Cardiac muscle cell (in vitro differentiated cells and primary cell): ENCODE measurements at regions not wholly inside any gene's neighbourhood (a gene's known extent, or its start where the extent isn't known, plus 50 kb on each side); places are given as distances from the start of the nearest gene placed in this dataset.

Experiments
- DNase-seq, 2 donors: peaks; one replicate each; pipeline versions ENCODE4 v3.0.0 to v3.0.0-alpha.2; 2010 to 2017; ENCODE audit warnings: low read depth in 1 of 2, low spot score in 1 of 2
- H3K27ac ChIP-seq: fragments of 200-600 bp; sonication (generic); 2 replicates; pipeline ENCODE4 v1.5.1; 2016
- H3K27me3 ChIP-seq: fragments of 200-600 bp; sonication (generic); 2 replicates; pipeline ENCODE4 v1.6.0; 2016; ENCODE audit warnings: control low read depth
- H3K36me3 ChIP-seq: fragments of 200-600 bp; sonication (generic); 2 replicates; pipeline ENCODE4 v1.5.1; 2016; ENCODE audit warnings: control low read depth
- H3K4me1 ChIP-seq: fragments of 200-600 bp; sonication (generic); 2 replicates; pipeline ENCODE4 v1.8.1; 2017; ENCODE audit warnings: low read depth, mild to moderate bottlenecking, mixed run types
- H3K4me3 ChIP-seq: fragments of 200-600 bp; sonication (generic); 2 replicates; pipeline ENCODE4 v1.5.1; 2016; ENCODE audit warnings: mild to moderate bottlenecking
- H3K9me3 ChIP-seq: fragments of 200-600 bp; sonication (generic); 2 replicates; pipeline ENCODE4 v1.5.1; 2017; ENCODE audit warnings: low read depth, mild to moderate bottlenecking, control low read depth
- TF ChIP-seq, protein P1 (sequence below): IDR thresholded peaks from 2 replicates; pipeline ENCODE4 v1.5.1; 2012; ENCODE audit warnings: low read depth, mild to moderate bottlenecking, low read length

DNA sequence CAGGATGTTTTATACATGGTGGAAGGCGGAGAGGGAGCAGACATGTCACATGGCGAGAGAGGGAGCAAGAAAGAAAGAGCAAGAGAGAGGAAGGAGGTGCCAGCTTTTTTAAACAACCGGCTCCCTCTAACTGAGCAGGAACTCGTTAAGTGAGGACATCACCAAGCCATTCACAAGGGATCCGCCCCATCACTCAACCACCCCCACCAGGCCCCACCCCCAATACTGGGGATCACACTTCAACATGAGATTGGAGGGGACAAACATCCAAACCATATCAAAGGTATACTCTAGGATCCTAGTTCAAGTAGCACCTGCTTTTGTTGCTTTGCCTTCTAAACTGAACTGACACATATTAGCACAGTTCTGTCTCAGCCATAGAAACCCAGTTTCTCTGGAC lies 141.9 kb upstream of the KLF14 start:
- TF ChIP-seq, protein P1, sequence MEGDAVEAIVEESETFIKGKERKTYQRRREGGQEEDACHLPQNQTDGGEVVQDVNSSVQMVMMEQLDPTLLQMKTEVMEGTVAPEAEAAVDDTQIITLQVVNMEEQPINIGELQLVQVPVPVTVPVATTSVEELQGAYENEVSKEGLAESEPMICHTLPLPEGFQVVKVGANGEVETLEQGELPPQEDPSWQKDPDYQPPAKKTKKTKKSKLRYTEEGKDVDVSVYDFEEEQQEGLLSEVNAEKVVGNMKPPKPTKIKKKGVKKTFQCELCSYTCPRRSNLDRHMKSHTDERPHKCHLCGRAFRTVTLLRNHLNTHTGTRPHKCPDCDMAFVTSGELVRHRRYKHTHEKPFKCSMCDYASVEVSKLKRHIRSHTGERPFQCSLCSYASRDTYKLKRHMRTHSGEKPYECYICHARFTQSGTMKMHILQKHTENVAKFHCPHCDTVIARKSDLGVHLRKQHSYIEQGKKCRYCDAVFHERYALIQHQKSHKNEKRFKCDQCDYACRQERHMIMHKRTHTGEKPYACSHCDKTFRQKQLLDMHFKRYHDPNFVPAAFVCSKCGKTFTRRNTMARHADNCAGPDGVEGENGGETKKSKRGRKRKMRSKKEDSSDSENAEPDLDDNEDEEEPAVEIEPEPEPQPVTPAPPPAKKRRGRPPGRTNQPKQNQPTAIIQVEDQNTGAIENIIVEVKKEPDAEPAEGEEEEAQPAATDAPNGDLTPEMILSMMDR, result no peak
- no peak overlapping the region for H3K4me3 ChIP-seq
- no peaks in the 10 kb centered on the region for H3K4me1 ChIP-seq
- no peak overlapping the region for H3K27ac ChIP-seq
- no peak for DNase-seq
- no peaks in the 10 kb centered on the region for H3K27me3 ChIP-seq
- no peaks in the 10 kb centered on the region for H3K9me3 ChIP-seq
- H3K36me3 ChIP-seq, result no peaks in the 10 kb centered on the region

DNA sequence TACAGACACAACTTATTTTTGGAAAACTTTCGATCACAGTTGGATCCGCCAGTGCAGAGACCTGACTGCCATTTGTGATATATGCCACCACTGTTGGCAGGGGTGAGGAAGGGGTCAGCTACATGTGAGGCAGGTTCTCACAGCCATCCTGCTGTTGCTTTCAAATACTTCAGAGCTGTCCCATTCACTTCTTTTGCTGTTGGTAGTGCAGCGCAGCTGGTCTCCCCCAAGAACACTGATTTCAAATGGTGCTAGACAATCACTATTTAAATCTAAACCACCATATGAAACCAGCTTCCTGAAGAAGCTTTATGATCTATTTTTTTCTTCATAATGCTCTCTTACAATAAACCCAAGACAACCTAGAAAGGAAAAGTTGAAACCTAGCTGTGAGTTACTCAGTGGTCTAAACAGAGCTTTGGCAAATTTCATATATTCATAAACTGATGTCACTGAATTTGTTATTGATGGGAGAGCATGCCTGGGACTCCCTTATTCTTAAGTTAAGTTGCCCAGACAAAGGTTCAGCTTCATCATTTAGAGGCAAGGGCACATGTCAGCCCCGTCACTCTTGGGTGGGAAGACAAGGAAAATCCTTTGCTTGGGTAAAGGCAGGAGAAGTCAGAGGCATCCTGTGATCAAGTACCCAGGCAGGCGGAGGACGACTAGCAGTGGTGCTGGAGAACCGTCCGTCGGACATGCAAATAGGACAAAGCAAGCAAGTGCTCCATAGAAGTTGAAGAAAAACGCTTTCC lies 143.4 kb upstream of the KLF14 start:
- no peak overlapping the region for H3K27ac ChIP-seq
- no peak overlapping the region for H3K4me3 ChIP-seq
- DNase-seq, result no peak
- H3K36me3 ChIP-seq, result no peaks in the 10 kb centered on the region
- no peaks in the 10 kb centered on the region for H3K4me1 ChIP-seq
- TF ChIP-seq, protein P1, result no peak
- H3K9me3 ChIP-seq, result no peaks in the 10 kb centered on the region
- no peaks in the 10 kb centered on the region for H3K27me3 ChIP-seq

DNA sequence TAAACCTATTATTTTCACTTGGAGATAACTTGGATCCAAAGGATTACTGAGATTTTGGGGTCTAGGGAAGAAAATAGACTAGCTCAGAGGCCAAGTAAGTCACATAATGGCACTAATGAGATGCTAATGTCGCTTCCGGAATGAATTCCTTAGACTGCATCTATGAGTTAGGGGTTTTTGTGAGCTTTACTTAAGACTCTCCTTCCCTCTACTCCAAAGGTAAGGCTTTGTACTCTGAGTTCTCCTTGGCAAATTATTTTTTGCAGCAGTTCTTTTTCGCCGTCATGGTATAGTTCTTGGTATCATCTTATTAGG lies 143.9 kb upstream of the KLF14 start:
- no peaks in the 10 kb centered on the region for H3K9me3 ChIP-seq
- no peak overlapping the region for H3K4me3 ChIP-seq
- H3K36me3 ChIP-seq, result no peaks in the 10 kb centered on the region
- no peaks in the 10 kb centered on the region for H3K27me3 ChIP-seq
- TF ChIP-seq, protein P1, result no peak
- no peaks in the 10 kb centered on the region for H3K4me1 ChIP-seq
- H3K27ac ChIP-seq, result no peak overlapping the region
- DNase-seq, result no peak

DNA sequence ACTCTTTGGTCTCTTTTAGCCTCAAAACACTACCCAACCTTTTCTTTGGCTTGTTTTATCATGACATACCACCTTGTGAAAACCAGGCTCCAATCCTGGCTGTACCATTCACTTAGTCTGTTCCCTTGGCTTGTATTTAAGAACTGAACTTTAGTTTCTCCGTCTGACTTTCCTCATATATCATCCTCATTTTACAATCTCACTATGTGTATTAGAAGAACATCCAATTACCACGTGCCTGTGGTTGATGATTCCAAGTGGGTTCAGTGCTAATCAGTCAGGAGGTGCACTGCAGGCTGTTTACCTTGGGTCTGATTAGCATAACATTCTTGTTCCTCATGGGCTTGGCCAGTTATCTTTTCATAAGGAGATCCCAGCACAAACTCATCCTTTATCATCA lies 144.8 kb upstream of the KLF14 start:
- Histone ChIP-seq H3K36me3 (no peaks in the 10 kb centered on the region), H3K27ac (no peak overlapping the region)
- no peak for DNase-seq

DNA sequence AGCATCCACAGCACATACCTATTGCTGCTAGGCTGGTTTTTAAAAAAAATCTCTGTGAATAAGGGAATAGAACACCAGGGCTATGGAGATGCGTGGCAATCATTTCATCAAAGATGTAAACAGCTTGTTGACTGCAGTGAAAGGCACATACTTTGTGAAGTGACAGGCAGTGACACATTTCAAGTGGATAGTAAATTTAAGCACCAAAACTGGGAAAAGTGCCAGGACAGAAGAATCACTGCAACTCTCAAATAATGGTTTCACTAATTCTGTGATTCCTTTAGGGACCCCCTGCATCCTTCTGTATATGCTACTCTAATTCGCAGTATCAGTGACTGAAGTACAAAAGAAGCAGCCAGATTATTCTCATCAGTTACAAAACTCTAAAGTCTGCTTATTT lies 145.2 kb upstream of the KLF14 start:
- no peaks in the 10 kb centered on the region for H3K27me3 ChIP-seq
- no peak overlapping the region for H3K4me3 ChIP-seq
- TF ChIP-seq, protein P1, result no peak
- H3K9me3 ChIP-seq, result no peaks in the 10 kb centered on the region
- no peaks in the 10 kb centered on the region for H3K4me1 ChIP-seq
- DNase-seq, result no peak
- no peaks in the 10 kb centered on the region for H3K36me3 ChIP-seq
- H3K27ac ChIP-seq, result no peak overlapping the region

More for the DNA sequence above, 144.8 kb upstream of the KLF14 start:
- TF ChIP-seq, protein P1, result no peak
- H3K27me3 ChIP-seq, result no peaks in the 10 kb centered on the region
- no peak overlapping the region for H3K4me3 ChIP-seq
- H3K9me3 ChIP-seq, result no peaks in the 10 kb centered on the region
- no peaks in the 10 kb centered on the region for H3K4me1 ChIP-seq
